T-helper 9 cell (primary cell): ENCODE measurements at regions not wholly inside any gene's neighbourhood (a gene's known extent, or its start where the extent isn't known, plus 50 kb on each side); places are given as distances from the start of the nearest gene placed in this dataset.

Experiments
- DNase-seq: peaks from one replicate; pipeline ENCODE4 v3.0.0-alpha.2; 2020

DNA sequence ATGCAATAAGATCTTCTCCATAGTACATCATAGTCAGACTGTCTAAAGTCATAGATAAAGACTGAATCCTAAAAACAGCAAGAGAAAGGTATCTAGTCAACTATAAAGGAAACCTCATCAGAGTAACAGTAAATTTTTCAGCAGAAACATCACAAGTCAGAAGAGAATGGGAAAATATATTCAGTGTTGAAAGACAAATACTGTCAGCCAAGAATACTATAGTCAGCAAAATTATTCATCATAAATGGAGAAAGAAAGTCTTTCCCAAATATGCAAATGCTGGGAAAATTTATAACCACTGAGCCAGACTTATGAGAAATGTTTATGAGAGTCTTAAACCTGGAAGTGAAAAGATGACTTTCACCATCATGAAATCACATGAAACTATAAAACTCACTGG lies 136.7 kb downstream of the KDR start:
- no peak for DNase-seq

DNA sequence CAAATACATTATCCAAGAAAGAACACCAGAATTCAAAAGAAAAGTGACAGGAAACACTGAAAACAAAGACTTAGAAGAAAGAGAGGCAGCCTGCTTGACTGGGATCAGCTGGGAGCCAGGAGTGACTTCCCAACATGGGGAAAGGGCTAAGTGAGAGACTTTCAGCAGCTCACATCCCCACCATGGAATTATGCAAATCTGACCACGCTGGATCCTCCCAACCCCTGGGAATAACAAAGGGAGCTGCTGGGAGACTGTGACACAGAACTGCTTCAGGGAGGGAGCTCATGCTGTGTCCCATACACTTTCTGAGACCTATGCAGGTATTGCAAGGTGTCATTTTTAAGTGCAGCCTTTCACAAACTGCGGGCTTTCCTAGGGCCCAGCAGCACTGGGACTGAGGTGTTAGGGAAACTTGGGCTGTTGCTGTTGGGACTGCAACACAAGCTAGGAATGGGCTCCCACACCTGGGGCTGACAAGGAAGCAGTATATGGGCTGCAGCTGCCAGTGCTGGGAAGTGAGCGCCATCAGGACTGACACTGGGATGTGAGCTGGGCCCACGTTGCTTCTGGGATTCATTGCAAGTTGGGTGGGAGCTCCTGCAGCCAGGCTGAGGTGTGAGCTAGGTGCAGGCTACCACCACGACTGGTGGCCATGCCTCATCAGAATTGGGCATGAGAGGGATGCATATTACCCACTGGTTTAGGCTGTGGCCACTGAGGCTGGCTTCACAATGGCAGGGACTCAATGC lies 139.1 kb downstream of the KDR start:
- DNase-seq: no peak

DNA sequence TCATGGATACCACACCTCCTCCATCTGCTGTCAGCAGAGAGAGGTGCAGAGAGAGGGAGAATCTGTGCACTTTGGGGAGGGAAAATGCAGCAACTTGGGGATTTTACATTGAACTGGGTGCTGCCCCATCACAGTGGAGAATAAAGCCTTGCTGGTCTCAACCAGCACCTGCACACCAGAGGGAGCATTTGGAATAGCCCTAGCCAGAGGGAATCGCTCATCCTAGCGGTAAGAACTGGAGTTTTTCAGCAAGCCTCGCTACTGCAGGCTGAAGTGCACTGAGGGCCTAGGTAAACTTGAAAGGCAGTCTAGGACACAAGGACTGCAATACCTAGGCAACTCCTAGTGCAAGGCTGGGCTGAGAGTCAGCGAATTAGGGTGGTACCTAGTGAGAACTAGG lies 148.7 kb downstream of the KDR start:
- no peak for DNase-seq

DNA sequence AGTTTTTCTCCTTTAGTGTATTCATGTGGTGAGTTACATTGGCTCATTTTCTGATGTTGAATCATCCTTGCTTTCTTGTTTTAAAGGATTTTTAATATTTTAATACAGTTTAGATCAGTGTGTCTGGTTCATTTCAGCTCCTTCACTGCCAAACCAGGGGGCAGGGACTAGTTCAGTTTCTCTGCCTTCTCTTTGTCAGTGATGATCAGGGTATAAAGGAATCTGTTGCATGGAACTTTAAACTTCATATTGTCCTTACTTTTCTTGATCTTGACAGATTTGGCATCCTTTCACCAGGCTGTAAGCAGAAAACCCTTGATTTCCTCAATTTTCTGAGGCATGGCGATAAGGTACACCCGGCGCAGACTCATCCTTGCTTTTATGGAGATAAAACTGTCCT lies 149.4 kb downstream of the KDR start:
- DNase-seq: no peak

DNA sequence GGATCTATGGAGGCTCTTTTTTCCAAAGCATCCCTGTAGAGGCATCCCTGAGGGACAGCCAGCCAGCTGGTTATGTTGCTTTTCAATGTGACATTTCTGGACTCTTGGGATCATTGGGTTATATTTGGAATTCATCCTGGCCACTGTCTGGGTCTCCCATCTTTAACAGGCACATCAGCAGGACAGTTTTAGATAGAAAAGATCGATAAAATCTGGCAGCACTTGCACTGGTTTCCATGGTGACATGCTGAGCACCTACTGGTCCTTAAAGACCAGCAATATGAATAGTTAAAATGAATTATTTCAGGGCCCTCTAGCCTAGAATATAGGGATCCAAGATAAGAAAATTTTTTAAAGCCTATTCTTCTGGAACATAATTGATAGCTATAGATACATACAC lies 151.6 kb downstream of the KDR start:
- DNase-seq: no peak

DNA sequence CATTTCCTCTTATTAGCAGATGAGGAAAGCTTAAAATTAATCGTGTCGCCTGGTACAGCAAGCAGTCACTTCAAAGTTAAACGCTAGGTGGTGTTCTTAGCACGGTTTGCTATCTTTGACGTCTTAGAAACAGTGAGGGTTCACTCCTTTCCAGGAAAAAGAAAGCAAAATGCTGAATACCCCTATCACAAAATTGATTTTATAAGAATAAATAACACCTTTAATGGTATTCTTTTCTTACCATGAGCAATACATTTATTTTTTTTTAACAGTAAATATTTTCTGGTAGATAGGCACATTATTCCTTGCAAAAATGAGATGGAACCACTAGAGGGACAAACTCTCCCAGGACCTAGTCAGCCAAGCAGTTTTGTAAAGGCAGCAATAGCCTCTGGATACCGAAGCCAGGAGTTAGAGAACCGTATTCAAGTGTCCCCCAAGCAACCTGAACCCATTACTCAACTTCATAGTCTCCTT lies 153.9 kb downstream of the KDR start:
- no peak for DNase-seq

DNA sequence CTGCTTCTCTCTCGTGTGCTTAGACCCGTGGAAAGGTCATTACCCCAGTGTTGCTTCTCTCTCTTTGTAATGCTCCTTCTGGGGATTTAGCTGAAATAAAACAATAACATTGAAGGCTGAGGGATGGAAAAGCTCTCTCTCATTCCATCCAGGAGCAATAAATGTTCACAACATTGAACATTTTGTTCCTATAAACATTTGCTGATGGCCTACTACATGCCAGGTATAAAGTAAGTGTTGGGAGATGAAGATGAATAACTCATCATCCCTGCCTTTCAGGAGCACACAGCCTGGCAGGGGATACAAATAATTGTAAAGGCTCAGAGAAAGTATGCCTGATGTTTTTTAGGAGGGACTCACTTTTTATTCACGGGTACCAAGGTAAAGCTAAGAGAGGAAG lies 158.1 kb downstream of the KDR start:
- no peak for DNase-seq

DNA sequence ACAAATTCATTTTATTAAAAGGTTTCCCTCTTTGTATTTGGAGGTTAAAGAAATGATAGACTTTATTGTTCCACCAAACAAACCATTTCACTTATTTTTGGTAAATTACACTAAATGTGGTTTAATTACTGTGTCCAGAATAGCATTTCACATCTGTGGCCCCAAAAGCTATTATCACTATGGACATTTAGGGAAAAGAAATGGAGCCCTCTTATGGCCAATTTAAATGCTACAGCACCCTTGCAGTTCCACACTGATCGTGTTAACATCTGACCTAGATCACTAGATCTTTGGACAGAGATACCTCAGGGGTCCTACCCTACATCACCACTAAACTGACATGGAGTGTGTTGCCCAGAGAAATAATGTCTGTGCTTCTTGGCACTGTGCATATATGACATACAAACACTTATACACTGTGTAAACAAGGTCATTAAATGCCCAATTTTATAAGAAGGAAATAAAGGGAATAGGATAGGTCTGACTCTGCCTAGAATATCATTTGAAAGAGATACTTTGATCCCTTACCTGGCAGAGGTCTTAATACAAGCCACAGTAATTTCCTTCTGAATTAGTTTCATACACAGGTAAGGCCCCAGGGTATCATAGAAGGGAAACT lies 163.9 kb downstream of the KDR start:
- no peak for DNase-seq

DNA sequence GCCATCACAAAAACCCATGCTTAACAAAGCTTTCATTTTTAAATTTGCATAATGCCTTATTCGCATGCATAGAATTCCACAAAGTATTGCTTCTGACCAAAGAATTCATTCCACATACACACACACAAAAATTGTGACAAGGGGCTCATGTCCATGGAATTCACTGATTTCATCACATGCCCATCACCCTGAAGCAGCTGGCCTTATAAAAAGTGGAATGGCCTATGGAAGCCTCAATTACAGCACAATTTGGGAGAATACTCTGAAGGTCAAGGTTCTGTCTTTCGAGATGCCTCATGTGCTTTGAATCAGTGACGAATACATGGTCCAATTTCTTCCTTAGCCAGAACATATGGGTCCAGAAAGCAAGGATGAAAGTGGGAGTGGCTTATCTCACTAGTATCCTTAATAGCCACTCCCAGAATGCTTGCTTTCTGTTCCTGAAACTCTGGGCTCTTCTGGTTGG lies 165.7 kb downstream of the KDR start:
- DNase-seq: no peak

DNA sequence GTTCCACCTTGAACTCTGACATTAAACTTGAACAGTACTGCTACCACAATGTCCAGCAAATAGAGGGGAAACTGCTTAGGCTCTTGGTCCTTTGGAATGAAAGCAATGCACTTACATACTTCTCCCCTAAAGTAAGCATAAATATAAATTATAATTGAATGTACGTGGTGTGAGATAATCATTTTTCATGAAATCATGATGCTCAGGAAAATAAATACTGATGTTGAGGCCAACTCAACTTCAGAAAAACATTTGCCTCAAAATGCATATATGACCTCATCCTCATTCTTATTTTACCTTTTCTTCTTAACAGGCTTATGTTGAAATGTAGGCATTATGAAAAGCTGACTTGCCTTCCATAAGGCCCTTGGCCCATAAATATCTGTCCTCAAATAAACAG lies 166.3 kb downstream of the KDR start:
- no peak for DNase-seq

DNA sequence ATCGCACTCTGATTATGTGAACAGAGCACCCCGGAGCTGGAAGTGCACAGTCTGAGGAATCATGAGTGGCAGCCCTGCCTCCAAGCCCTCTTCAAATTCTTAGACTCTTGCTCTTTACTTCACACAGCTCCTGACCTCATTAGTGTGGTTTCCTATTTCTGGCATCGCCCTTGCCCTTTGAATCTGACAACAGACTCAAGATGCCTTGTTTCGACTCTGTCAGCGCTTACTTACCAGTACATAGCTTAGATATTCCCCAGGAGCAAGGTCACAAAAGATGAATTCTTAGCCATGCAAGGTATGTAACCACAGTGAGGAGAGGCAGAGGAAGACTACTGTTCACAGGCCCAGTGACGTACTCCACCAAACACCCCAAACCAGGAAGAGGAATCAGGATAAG lies 167.2 kb downstream of the KDR start:
- no peak for DNase-seq

DNA sequence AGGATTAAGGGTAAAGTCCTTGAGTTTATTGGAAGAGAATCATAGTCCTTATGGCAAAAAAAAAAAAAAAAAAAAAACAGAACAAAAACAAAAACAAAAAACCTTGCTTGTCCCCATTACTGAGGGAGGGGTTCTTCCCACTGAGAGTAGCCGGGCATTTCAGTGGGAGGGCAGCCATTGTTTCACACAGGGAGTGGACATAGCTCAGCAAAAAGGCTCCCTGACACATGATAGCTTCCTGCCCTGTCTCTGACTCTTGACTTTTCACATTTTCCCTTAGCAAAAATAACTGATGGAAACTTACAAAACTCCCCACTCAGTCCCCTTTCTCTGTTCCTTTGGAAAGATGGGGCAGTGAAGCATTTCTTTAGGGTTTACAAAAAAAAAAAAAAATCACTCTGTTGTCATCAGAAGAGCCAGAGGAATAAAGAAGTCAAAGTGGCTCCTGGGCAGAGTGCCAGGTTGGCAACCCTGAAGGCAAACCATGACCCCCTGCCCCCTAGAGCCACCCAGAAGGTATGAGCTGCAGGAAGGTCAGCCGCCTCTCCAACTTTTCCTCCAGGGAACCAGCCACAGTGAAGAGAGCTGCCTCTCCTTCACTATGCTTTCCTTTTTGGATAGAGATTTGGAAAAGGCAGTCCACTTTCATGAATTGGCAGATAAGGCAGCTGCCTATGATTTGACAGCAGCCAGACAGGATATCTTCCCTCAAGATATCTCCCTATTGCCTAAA lies 170.6 kb downstream of the KDR start:
- no peak for DNase-seq

DNA sequence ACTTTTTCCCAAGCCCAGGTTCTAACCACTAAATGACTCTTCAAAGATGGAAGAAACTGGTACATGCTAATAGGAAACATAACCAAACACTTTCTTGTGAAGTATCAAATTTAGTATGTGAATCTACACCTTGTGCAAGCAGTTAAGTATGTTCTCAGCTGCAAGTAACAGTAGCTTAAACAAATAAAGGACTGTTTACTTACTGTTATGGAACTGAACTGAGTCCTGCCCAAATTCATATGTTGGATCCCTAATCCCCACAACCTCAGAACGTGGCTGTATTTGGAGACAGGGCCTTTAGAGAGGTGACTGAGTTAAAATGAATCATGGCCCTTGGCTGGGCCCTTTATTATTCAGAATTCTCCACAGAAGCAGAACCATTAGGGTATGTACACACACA lies 178.7 kb downstream of the KDR start:
- DNase-seq: no peak

DNA sequence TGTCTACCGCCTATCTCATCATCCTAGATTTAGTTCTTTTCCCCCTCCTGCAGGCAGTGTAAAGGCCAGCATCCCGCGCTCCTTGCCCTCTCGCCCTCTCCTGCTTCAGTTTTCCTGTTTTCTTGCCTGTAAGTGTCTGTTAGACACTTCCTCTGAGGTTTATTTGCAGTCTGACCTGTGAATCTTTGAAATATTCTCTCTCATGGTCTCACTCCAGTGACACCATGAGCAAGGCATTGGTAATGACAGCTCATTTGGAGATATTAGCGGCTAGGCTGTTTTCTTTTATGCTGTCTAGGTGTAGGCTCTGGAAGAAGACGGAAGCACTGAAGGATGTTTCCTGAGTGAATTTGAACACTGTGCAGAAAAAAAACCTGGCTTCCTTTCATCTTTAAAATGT lies 179.6 kb downstream of the KDR start:
- no peak for DNase-seq

DNA sequence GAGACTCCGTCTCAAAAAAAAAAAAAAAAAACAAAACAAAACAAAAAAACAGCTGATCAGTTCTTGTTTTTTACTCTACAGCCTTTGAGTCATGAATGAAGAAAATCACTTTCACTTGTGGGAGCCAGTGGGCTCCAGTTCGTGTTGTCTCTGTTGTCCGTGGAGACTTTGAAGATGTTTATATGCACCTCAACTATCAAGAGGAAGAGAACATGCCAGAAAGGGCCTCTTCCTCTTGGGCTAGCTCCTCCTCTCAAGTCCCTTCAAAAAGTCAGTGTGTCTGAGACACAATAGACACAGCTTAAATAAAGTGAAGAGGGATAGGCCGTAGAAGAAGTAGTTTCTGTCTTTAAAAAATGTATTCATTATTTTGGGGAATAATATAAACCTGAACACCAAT lies 182.7 kb downstream of the KDR start:
- DNase-seq: no peak

DNA sequence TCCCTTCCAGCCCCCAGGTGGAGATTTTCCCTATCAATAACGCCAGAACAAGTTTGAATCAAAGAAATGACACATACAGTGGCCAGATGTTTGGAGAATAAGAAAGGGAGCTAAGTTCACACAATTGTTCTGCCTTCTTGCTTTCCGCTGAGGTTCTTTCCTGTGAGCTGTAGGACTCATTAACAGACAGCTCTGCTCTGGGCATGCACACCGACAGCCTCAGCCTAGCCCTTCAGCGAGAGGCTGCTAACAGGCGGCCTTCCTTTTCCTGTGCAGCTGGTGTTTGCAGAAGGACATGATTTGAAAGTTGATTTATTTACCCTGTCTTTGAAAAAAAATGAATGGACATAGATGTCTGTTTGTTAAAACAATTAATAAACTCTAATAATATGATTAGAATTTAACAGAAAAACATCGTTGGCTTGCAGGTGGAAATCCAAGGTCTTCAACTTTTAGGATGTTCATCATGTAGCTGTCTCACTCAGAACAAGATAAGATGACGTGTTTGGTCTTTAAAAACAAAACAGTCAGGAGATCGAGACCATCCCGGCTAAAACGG lies 183.3 kb downstream of the KDR start:
- DNase-seq: peak; percentile 2

DNA sequence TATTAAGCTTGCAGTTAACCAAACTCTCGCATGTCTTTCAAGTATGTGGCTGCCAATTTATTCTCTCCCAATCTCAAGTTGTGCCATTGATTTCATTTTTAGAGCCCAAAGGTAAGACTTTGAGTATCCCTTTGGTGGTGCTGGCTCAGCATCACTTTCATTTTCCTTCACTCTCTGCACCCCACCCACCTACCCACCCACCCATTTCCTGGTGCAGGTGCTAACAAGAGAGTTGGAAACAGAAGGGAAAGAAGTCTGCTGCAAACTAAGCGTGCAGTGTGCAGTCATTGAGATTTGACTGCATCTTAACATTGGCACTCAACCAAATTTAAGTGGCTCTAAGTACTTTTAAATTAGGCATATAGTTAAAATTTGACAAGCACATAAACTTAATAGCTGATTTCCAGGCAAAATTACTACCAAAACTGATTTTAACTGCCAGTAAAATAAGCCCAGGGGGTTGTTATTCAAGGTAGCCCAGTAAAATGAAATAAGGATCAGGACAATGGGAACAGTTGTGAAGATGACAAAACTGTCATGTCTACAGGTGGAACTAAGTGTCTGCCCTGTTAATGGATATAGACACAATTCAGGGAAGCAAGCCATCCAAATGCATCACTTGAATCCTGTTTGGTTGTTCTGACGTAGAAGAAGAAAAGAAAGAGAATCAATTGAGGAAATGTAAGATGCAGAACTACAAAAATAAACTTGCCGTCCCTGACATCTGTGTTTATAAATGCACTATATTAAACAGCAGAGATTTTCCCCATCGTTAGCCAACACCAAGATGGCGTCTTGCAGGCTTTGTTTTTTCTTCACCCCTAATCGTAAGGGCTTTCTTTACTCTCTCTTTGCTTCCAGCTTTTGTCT lies 184.2 kb downstream of the KDR start:
- no peak for DNase-seq

DNA sequence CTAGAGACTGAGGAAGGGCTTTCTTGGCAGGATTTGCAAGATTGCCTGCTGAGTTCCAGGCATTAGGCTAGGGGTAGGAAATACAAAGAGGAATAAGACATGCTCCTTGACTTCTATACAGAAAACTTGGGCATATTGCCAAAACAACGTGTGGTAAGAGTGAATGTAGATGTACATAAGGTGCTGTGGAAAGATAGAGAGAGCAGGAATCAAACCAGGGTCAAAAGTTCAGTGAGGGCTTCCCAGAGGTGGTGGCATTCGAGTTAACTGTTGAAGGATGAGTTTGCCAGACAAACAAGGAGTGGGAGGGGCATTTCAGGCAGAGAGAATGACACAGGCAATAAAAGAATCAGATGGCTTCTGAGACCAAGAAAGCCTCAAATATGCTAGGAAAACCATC lies 187.9 kb downstream of the KDR start:
- DNase-seq: no peak

DNA sequence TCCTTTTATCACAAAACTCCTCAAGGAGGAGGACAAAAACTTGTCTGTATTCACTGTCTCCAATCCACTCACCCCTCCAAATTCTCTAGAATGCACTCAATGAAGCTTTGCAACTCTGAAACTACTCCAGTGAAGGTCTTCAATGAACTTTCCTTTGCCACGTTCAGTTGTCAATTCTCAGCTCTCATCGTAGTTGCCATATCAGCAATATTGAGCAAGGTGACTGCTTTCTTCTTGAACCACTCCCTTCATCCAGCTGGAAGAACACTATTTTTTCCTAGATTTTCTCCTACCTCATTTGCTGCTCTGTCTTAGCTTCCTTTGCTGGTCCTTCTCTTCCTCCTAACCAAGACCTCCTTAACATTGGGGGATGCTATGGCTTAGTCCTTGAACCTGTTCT lies 191.8 kb downstream of the KDR start:
- DNase-seq: no peak

DNA sequence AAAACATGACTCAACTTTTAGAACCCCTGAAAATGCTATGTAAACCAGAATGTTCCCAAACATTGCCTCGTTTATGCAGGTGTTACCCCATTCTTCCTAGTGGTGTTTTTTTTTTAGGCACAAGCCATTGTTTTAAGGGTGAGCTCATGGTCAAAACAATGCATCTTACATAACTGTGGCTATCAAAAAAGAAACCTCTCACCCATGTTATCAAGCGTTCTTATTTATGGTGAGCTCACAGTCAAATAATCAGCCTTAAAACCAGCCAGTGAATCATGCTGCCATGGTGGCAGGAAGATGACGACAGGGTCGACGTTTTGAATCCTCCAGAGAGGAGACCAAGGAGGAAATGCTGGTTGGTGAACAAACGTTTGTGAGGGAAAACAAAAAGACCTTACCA lies 195.2 kb downstream of the KDR start:
- no peak for DNase-seq

DNA sequence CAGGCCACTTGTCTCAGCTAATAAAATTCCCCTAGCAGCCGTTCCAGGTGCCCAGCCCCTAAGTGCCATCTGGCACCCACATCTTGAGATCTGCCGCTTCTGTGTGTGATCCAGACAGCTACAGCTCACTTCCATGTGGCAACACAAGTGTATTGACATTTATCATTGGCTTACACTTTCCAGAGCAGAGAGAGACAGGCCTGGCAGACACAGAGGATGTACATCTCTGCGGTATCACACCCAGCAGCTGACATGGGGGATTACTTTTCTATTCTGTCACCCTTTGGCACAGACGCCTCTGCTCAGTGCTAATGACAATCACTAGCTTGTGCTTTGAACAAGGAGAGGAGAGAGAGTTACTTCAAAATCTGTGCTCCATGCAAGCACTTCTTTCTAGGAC lies 195.9 kb downstream of the KDR start:
- no peak for DNase-seq

DNA sequence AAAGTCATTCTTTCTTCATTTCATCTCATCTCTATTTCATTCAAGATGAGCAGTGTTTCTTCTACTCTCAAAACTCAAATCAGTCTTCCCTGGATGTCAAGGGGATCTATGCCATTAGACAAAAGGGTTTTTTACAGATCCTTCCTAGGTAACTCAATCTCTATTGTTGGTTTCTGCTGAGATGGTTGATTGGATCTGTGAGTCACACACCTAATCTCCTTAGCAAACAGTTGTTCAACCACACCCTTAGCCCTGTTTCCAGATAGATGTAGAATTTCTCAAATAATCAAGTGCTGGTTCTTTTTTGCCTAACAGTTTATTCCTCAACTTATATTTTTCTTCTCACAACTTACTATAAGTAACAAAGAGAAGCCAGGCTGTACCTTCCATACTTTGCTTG lies 200.5 kb downstream of the KDR start:
- no peak for DNase-seq

DNA sequence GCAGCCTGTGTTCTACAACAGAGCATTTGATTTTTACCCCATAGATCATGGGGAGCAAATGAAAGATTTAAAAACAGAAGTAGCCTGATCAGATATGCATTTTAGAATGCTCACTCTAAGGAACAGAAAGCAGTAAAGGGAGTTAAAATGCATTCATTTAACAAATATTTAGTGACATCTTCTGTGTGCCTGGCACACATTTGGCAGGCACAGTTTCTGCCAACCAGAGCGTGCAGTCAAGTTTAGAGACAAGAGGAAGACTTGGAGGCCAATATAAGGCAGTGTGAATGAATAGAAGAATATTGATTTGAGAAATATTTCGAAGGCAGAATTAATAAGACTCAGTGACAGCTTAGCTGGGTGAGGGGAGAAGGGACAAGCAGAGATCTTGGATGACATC lies 210.1 kb downstream of the KDR start:
- DNase-seq: no peak
